ENCODE measurements at regions not wholly inside any gene's neighbourhood (a gene's known extent, or its start where the extent isn't known, plus 50 kb on each side); places are given as distances from the start of the nearest gene placed in this dataset.
"Not testable (repeated sequence)": the region's sequence is repeated elsewhere in the genome, so short reads cannot be mapped to it uniquely, and the experiment has no call there.

GRCh38 chr2:95722131-95722697 lies 130.4 kb downstream of the TRIM43 start:
- 91% methylated on average over 11 of the region's 11 CpGs for WGBS
- H3K27ac ChIP-seq (ENCODE audit: low read depth in 1 of 2, low read length in 2 of 2) = no peak overlapping the region
- TF ChIP-seq EGR1 (IDR thresholded peaks at IDR 0.05; ENCODE audit: low read depth in 2 of 2) (no peak), HNF4G (IDR thresholded peaks at IDR 0.05) (no peak), YY1 (IDR thresholded peaks at IDR 0.05) (no peak), JUND (IDR thresholded peaks at IDR 0.05) (no peak), GABPA (IDR thresholded peaks at IDR 0.05 in 1 of 2, conservative IDR thresholded peaks at IDR 0.05 in 1 of 2) (no peak), ATF3 (IDR thresholded peaks at IDR 0.05) (no peak), RXRA (IDR thresholded peaks at IDR 0.05) (no peak), NR2F2 (IDR thresholded peaks at IDR 0.05) (no peak)
- TF ChIP-seq, protein P1, sequence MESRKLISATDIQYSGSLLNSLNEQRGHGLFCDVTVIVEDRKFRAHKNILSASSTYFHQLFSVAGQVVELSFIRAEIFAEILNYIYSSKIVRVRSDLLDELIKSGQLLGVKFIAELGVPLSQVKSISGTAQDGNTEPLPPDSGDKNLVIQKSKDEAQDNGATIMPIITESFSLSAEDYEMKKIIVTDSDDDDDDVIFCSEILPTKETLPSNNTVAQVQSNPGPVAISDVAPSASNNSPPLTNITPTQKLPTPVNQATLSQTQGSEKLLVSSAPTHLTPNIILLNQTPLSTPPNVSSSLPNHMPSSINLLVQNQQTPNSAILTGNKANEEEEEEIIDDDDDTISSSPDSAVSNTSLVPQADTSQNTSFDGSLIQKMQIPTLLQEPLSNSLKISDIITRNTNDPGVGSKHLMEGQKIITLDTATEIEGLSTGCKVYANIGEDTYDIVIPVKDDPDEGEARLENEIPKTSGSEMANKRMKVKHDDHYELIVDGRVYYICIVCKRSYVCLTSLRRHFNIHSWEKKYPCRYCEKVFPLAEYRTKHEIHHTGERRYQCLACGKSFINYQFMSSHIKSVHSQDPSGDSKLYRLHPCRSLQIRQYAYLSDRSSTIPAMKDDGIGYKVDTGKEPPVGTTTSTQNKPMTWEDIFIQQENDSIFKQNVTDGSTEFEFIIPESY (IDR thresholded peaks at IDR 0.05) = no peak
- TF ChIP-seq, protein P2, sequence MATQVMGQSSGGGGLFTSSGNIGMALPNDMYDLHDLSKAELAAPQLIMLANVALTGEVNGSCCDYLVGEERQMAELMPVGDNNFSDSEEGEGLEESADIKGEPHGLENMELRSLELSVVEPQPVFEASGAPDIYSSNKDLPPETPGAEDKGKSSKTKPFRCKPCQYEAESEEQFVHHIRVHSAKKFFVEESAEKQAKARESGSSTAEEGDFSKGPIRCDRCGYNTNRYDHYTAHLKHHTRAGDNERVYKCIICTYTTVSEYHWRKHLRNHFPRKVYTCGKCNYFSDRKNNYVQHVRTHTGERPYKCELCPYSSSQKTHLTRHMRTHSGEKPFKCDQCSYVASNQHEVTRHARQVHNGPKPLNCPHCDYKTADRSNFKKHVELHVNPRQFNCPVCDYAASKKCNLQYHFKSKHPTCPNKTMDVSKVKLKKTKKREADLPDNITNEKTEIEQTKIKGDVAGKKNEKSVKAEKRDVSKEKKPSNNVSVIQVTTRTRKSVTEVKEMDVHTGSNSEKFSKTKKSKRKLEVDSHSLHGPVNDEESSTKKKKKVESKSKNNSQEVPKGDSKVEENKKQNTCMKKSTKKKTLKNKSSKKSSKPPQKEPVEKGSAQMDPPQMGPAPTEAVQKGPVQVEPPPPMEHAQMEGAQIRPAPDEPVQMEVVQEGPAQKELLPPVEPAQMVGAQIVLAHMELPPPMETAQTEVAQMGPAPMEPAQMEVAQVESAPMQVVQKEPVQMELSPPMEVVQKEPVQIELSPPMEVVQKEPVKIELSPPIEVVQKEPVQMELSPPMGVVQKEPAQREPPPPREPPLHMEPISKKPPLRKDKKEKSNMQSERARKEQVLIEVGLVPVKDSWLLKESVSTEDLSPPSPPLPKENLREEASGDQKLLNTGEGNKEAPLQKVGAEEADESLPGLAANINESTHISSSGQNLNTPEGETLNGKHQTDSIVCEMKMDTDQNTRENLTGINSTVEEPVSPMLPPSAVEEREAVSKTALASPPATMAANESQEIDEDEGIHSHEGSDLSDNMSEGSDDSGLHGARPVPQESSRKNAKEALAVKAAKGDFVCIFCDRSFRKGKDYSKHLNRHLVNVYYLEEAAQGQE (IDR thresholded peaks at IDR 0.05) = no peak
- no peak overlapping the region for H3K9ac ChIP-seq (ENCODE audit: low read depth in 1 of 2, low read length in 2 of 2)
- peaks cover 0 to 3% (median under 1%) of the 10 kb centered on the region in 4 donors for H3K4me1 ChIP-seq (ENCODE audit: control insufficient read depth in 4 of 4, insufficient read depth in 4 of 4, low read length in 3 of 4)
- no peaks in the 10 kb centered on the region for H3K9me3 ChIP-seq (ENCODE audit: control insufficient read depth in 4 of 4, low read length in 3 of 4)
- DNase-seq (ENCODE audit: low spot score) = no peak
- no peak overlapping the region for H3K4me3 ChIP-seq (ENCODE audit: low read depth in 1 of 3, low read length in 3 of 3)
- no peaks in the 10 kb centered on the region for H3K27me3 ChIP-seq (ENCODE audit: control insufficient read depth in 4 of 4, insufficient read depth in 4 of 4, low read length in 3 of 4)
- H3K36me3 ChIP-seq (ENCODE audit: control insufficient read depth in 4 of 4, insufficient read depth in 3 of 4, low read depth in 1 of 4, low read length in 3 of 4) = no peaks in the 10 kb centered on the region

- H3K4me1 ChIP-seq (ENCODE audit: control insufficient read depth in 4 of 4, insufficient read depth in 4 of 4, low read length in 3 of 4) = peaks cover 4 to 16% (median 11%) of the 10 kb centered on the region in 4 donors
- H3K36me3 ChIP-seq (ENCODE audit: control insufficient read depth in 4 of 4, insufficient read depth in 3 of 4, low read depth in 1 of 4, low read length in 3 of 4); H3K9me3 ChIP-seq (ENCODE audit: control insufficient read depth in 4 of 4, low read length in 3 of 4); H3K27me3 ChIP-seq (ENCODE audit: control insufficient read depth in 4 of 4, insufficient read depth in 4 of 4, low read length in 3 of 4); DNase-seq (ENCODE audit: low spot score); H3K4me3 ChIP-seq (ENCODE audit: low read depth in 1 of 3, low read length in 3 of 3); H3K27ac ChIP-seq (ENCODE audit: low read depth in 1 of 2, low read length in 2 of 2); H3K9ac ChIP-seq (ENCODE audit: low read depth in 1 of 2, low read length in 2 of 2): not testable (repeated sequence)
- 90% methylated on average over 4 of the region's 4 CpGs for WGBS
These were observed 131.9 kb downstream of the TRIM43 start for GRCh38 chr2:95723627-95724210.

DNA sequence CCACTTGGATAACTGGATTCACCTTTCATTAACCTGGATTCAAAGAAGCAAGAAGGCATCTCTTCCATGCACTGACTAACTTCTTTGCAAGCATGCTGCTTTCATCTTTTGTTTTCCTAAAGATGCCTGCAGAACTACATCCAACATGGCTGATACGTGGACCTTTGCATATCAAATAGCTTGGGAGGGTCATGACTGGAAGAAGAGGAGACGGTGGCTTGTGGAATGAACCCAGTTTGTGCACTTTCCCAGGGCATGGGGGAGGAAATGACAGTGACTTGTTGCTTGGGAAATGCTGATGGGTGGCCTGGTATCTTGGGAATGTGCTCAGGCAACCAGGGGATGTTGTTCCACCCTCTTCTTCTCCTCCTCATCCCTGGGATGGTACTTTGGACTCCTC lies 133.4 kb downstream of the TRIM43 start:
- not testable (repeated sequence) for H3K36me3 ChIP-seq (ENCODE audit: control insufficient read depth in 4 of 4, insufficient read depth in 3 of 4, low read depth in 1 of 4, low read length in 3 of 4); H3K27ac ChIP-seq (ENCODE audit: low read depth in 1 of 2, low read length in 2 of 2); H3K9me3 ChIP-seq (ENCODE audit: control insufficient read depth in 4 of 4, low read length in 3 of 4); H3K27me3 ChIP-seq (ENCODE audit: control insufficient read depth in 4 of 4, insufficient read depth in 4 of 4, low read length in 3 of 4); H3K4me3 ChIP-seq (ENCODE audit: low read depth in 1 of 3, low read length in 3 of 3); H3K9ac ChIP-seq (ENCODE audit: low read depth in 1 of 2, low read length in 2 of 2); DNase-seq (ENCODE audit: low spot score)
- WGBS = 82% methylated on average over 2 of the region's 2 CpGs
- H3K4me1 ChIP-seq (ENCODE audit: control insufficient read depth in 4 of 4, insufficient read depth in 4 of 4, low read length in 3 of 4) = peaks cover 4 to 18% (median 13%) of the 10 kb centered on the region in 4 donors

- H3K27ac ChIP-seq (ENCODE audit: low read depth in 1 of 2, low read length in 2 of 2); H3K4me3 ChIP-seq (ENCODE audit: low read depth in 1 of 3, low read length in 3 of 3); H3K9ac ChIP-seq (ENCODE audit: low read depth in 1 of 2, low read length in 2 of 2); H3K36me3 ChIP-seq (ENCODE audit: control insufficient read depth in 4 of 4, insufficient read depth in 3 of 4, low read depth in 1 of 4, low read length in 3 of 4); H3K9me3 ChIP-seq (ENCODE audit: control insufficient read depth in 4 of 4, low read length in 3 of 4); DNase-seq (ENCODE audit: low spot score); H3K27me3 ChIP-seq (ENCODE audit: control insufficient read depth in 4 of 4, insufficient read depth in 4 of 4, low read length in 3 of 4): not testable (repeated sequence)
- peaks cover 4 to 18% (median 13%) of the 10 kb centered on the region in 4 donors for H3K4me1 ChIP-seq (ENCODE audit: control insufficient read depth in 4 of 4, insufficient read depth in 4 of 4, low read length in 3 of 4)
- 90% methylated on average over 1 of the region's 1 CpG for WGBS
These were observed 133.9 kb downstream of the TRIM43 start for GRCh38 chr2:95725677-95726076.

Measured in liver (tissue), 7 donors.